Testis (tissue), 2 donors: ENCODE measurements at regions not wholly inside any gene's neighbourhood (a gene's known extent, or its start where the extent isn't known, plus 50 kb on each side); places are given as distances from the start of the nearest gene placed in this dataset.

Experiments used
- CTCF ChIP-seq, 3 experiments: fragments of 450-650 bp in 2 of 3; fragments of 200-600 bp in 1 of 3; sonication (generic) in 1 of 3; IDR thresholded peaks; one replicate each; pipeline ENCODE4 v1.5.1; 2016 to 2019; ENCODE audit warnings: antibody characterized with exemption in 3 of 3, mild to moderate bottlenecking in 2 of 3, moderate library complexity in 1 of 3
- POLR2A ChIP-seq: fragments of 450-650 bp; IDR thresholded peaks from one replicate; pipeline ENCODE4 v1.6.1; 2017; ENCODE audit warnings: antibody characterized with exemption, mild to moderate bottlenecking, moderate library complexity

- TF ChIP-seq POLR2A = no peak
- no peak for TF ChIP-seq CTCF (IDR thresholded peaks at IDR 0.05)
Measured at GRCh38 chrX:113892891-113893290, 691.0 kb upstream of the HTR2C start.
